Pancreas (tissue), 10 donors: ENCODE measurements at regions not wholly inside any gene's neighbourhood (a gene's known extent, or its start where the extent isn't known, plus 50 kb on each side); places are given as distances from the start of the nearest gene placed in this dataset.

Experiments used
- ATAC-seq, 4 donors: fragments of 200-7000 bp; cut with Tn5 transposase; one replicate each; pipeline versions ENCODE4 v1.8.0 to v1.9.1; 2020; ENCODE audit warnings: mild to moderate bottlenecking in 4 of 4, moderate library complexity in 4 of 4
- DNase-seq, 6 donors: peaks; one replicate each; pipeline ENCODE4 v3.0.0-alpha.2; 2020
- FAIRE-seq: peaks from 2 replicates; lab custom pipeline; 2012; peaks lifted over from hg19 to GRCh38; lab: Jason Lieb, UNC
- H3K27ac ChIP-seq, 4 donors: fragments of 200-600 bp; sonication (generic); 1 replicate in 3 of 4; 2 replicates in 1 of 4; pipeline versions ENCODE4 v1.5.0 to v1.8.0; 2020
- H3K27me3 ChIP-seq, 4 donors: fragments of 200-600 bp; one replicate each; pipeline ENCODE4 v1.8.0; 2021
- H3K36me3 ChIP-seq, 3 donors: fragments of 200-600 bp; sonication (generic) in 1 of 3; one replicate each; pipeline versions ENCODE4 v1.5.0 to v1.8.0; 2020 to 2021
- H3K4me1 ChIP-seq, 3 donors: fragments of 200-600 bp; one replicate each; pipeline ENCODE4 v1.8.0; 2021
- H3K4me3 ChIP-seq, 4 donors: fragments of 200-600 bp; sonication (generic) in 2 of 4; one replicate each; pipeline versions ENCODE4 v1.5.0 to v1.8.0; 2020 to 2021
- H3K9me3 ChIP-seq, 4 donors: fragments of 200-600 bp; one replicate each; pipeline ENCODE4 v1.8.0; 2021
- WGBS, 2 donors: extraction: QIAGEN DNeasy Blood & Tissue Kit; methylation state at CpG; one replicate each; pipeline ENCODE4 v1.1.7; 2013; 5-methylcytosine and 5-hydroxymethylcytosine counted together
- intact Hi-C, 3 donors: fragments of 100-400 bp; cut with DNase I; formaldehyde crosslinking; loops; one replicate each; pipeline versions ENCODE4 v1.11.1 to v1.14.2; 2022
- TF ChIP-seq, protein P1 (sequence below), 4 donors: fragments of 200-600 bp; sonication (generic) in 3 of 4; IDR thresholded peaks; one replicate each; pipeline versions ENCODE4 v1.5.0 to v1.8.0; 2021; ENCODE audit warnings: antibody characterized with exemption in 4 of 4
- donor health status: healthy with polysubstance abuse.
- donor health status: DM: no; HTN: no; CAD: no; lungs with moderate emphysema.
- donor health status: DM: no; HTN: no; CAD: no.
- donor health status: control.
- donor health status: control.
- donor health status: Bipolar disorder and iron deficiency.
- donor health status: DM: yes; HTN: yes; CAD: no.
- donor health status: DM: no; HTN: no; CAD: no.
- donor health status: DM: no; HTN: no; CAD: no.
- donor health status: DM: yes; HTN: yes; CAD: no.

DNA sequence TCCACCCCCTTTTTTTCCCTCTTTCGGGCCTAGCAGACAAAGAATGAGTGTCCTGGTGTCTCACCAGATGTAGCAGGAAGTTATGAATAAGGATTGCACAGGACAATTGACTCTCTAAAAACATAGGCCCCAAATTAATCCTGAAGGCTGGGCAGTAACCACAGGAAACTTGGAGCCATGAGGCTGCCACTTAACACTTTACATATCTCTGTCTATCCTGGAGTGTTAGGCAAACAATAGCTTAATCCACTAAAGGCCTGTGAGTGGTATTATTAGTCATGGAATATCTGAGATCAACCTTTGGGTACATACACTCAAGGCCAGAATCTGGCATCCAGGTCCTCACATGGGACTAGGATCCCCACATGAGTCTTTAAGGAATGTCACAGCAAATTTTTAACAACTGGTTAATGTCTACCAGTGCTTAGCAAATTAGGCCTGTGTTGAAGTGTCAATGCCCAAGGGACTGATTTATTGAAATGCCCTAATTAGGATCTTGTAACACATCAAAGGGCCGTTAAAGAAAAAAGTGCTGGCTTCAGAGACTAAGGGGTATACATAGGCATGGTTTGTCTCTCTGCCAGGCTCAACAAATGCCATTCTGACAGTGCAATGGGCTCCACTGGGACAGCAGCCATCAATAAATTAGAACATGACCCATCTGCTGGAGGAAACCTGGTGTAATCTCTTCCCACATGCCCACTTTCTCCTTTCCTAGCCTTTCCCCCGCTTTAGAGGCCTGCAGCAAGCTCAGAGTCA lies 196.7 kb upstream of the TBX20 start:
- 58 to 62% methylated on average over 3 of the region's 3 CpGs for WGBS, 2 donors
- H3K4me3 ChIP-seq, result no peak overlapping the region
- no peak overlapping the region for H3K27ac ChIP-seq
- H3K9me3 ChIP-seq, result no peaks in the 10 kb centered on the region
- no peaks in the 10 kb centered on the region for H3K4me1 ChIP-seq
- no peaks in the 10 kb centered on the region for H3K36me3 ChIP-seq
- peaks cover 0 to 9% (median 2%) of the 10 kb centered on the region in 4 donors for H3K27me3 ChIP-seq
- DNase-seq (no peak), ATAC-seq (no peak), FAIRE-seq (no peak)
- TF ChIP-seq, protein P1, sequence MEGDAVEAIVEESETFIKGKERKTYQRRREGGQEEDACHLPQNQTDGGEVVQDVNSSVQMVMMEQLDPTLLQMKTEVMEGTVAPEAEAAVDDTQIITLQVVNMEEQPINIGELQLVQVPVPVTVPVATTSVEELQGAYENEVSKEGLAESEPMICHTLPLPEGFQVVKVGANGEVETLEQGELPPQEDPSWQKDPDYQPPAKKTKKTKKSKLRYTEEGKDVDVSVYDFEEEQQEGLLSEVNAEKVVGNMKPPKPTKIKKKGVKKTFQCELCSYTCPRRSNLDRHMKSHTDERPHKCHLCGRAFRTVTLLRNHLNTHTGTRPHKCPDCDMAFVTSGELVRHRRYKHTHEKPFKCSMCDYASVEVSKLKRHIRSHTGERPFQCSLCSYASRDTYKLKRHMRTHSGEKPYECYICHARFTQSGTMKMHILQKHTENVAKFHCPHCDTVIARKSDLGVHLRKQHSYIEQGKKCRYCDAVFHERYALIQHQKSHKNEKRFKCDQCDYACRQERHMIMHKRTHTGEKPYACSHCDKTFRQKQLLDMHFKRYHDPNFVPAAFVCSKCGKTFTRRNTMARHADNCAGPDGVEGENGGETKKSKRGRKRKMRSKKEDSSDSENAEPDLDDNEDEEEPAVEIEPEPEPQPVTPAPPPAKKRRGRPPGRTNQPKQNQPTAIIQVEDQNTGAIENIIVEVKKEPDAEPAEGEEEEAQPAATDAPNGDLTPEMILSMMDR (IDR thresholded peaks at IDR 0.05), result no peak
- intact Hi-C loops, result no loop called here

DNA sequence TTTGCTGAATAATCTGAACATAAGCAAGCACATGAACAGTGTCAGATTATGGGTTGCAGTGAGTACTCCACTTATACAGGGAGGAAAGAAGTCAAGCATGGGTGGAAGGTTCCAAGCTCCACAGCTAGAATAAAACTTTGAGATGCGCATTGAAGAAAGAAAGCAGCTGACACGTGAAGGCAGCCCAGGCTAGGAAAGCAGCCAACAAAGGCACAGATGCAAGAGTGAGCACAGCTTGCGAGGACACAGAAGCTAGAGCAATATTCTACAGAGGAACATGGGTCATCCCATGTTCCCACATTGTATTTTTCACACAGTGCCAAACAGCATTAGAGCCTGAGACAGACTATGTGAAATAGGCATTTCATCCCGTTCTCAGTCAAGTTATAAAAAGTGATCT lies 194.6 kb upstream of the TBX20 start:
- 67 to 70% methylated on average over 4 of the region's 4 CpGs for WGBS, 2 donors
- no peak overlapping the region for H3K27ac ChIP-seq
- H3K36me3 ChIP-seq, result no peaks in the 10 kb centered on the region
- TF ChIP-seq, protein P1 (IDR thresholded peaks at IDR 0.05), result no peak
- H3K4me1 ChIP-seq, result no peaks in the 10 kb centered on the region
- no peaks in the 10 kb centered on the region for H3K27me3 ChIP-seq
- no peak for FAIRE-seq
- H3K9me3 ChIP-seq, result no peaks in the 10 kb centered on the region
- no peak for ATAC-seq
- intact Hi-C loops, result no loop called here
- DNase-seq, result no peak
- H3K4me3 ChIP-seq, result no peak overlapping the region

DNA sequence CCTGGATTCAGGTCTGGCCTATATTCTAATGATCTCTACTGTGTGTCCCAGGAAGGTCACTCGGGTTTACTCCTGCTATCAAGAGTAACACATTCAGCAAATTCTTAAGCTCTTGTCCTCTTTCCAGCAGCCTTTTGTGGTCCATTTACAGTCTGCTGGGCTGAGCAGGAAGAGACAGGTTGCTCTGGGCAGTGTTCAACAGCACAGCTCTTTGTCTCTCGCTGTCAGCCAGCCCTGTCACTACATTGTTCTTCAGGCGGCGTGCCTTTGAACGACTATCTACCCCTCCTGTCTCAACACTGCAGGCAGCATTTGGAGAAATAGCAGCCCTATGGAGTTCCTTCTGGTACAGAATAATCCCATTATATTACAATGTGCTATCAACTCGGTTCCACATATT lies 192.2 kb upstream of the TBX20 start:
- ATAC-seq (no peak), DNase-seq (no peak)
- TF ChIP-seq, protein P1 (IDR thresholded peaks at IDR 0.05), result no peak

DNA sequence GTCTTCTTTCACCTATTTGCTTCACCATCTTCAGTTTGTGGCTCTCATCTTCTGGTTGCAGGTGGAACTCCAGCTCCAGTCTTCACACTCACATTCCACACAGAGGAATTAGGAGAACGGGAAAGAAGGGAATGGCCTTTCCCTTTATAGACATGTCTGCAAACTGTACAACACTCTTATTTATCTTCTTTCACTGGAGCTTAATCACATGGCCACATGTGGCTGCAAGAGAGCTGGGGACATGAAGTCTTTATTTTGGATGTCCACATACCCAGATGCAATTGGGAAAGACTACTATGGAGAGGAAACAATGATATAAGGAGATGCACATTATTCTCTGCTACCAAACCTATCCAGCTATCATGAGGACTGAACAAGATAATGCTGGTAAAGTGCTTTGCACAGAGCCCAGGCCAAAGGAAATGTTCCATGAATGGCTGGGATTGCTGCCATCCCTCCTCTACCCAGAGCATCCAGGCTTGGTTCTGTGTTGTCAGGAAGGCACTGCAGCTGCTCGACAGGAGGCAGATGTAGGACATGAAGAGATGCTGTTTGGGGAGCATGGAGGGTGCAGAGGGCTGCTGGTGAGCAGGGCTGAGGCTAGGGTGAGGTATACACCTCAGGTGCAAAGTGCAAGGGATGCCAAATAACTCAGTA lies 183.8 kb upstream of the TBX20 start:
- FAIRE-seq (no peak), DNase-seq (no peak), ATAC-seq (no peak)
- TF ChIP-seq, protein P1 (IDR thresholded peaks at IDR 0.05), result no peak
- WGBS, 2 donors, result 58 to 59% methylated on average over 2 of the region's 2 CpGs
- no peak overlapping the region for H3K4me3 ChIP-seq
- no peaks in the 10 kb centered on the region for H3K27me3 ChIP-seq
- H3K4me1 ChIP-seq, result no peaks in the 10 kb centered on the region
- H3K36me3 ChIP-seq, result no peaks in the 10 kb centered on the region
- intact Hi-C loops, result no loop called here
- H3K9me3 ChIP-seq, result no peaks in the 10 kb centered on the region
- no peak overlapping the region for H3K27ac ChIP-seq

More for the DNA sequence above, 192.2 kb upstream of the TBX20 start:
- Histone ChIP-seq H3K27me3 (no peaks in the 10 kb centered on the region), H3K36me3 (no peaks in the 10 kb centered on the region), H3K4me3 (no peak overlapping the region), H3K27ac (no peak overlapping the region), H3K9me3 (no peaks in the 10 kb centered on the region), H3K4me1 (no peaks in the 10 kb centered on the region)
- FAIRE-seq, result no peak
- intact Hi-C loops, result no loop called here
- 42 to 52% methylated on average over 6 of the region's 6 CpGs for WGBS, 2 donors

DNA sequence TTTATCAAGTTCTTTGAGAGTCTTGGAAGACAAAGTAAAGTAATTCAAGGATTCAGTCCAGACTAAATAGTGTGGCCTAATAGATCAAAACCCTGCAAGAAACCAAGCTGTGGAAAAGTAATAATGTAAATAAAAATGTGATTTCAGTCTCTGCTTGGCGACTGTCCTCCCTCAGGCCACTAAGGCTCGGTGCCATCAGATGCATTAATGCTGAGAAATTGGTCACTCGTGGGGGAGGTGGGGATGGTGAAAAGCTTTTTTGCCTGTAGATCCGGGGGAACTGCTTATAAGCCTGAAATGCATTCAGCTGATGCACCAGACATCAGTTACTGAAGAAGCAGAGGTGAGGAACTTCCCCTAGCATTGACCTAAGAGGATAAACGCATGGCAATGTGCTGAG lies 182.6 kb upstream of the TBX20 start:
- H3K4me1 ChIP-seq, result no peaks in the 10 kb centered on the region
- no peak for FAIRE-seq
- TF ChIP-seq, protein P1 (IDR thresholded peaks at IDR 0.05), result no peak
- no peak overlapping the region for H3K27ac ChIP-seq
- H3K27me3 ChIP-seq, result no peaks in the 10 kb centered on the region
- DNase-seq, result no peak
- no peaks in the 10 kb centered on the region for H3K36me3 ChIP-seq
- no peak overlapping the region for H3K4me3 ChIP-seq
- no peak for ATAC-seq
- 47 to 63% methylated on average over 5 of the region's 5 CpGs for WGBS, 2 donors
- intact Hi-C loops, result no loop called here
- no peaks in the 10 kb centered on the region for H3K9me3 ChIP-seq
